ENCODE measurements at regions not wholly inside any gene's neighbourhood (a gene's known extent, or its start where the extent isn't known, plus 50 kb on each side); places are given as distances from the start of the nearest gene placed in this dataset.

DNA sequence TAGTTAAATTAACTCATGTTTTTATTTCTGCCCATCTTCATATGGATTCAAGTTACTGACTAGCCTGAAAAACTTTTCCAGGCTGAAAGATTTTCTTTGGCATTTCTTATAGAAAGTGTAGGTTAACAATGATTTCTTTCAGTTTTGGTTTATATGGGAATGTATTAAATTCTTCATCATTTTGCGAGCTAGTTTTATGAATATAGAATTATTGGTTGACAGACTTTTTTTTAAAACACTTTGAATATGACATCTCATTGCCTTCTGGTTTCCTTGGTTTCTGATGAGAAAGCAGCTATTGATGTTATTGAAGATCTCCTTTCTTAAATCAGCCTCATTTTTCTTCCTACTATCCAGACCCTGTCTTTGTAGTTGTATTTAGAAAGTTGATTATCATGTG is 211.0 kb upstream of the AKR1E2 start:
- Histone ChIP-seq H3K4me3 (no peak overlapping the region), H3K9me3 (peaks cover 2% of the 10 kb centered on the region), H3K36me3 (no peaks in the 10 kb centered on the region), H3K4me1 (ENCODE audit: control insufficient read depth in 1 of 2, low read depth in 2 of 2) (no peaks in the 10 kb centered on the region), H3K27me3 (replicated peaks; ENCODE audit: insufficient read depth) (no peaks in the 10 kb centered on the region), H3K27ac (no peak overlapping the region)
- DNase-seq (ENCODE audit: low spot score) (no peak), ATAC-seq (ENCODE audit: insufficient number of reproducible peaks, low FRiP score, low read depth) (no peak)
- TF ChIP-seq, protein P1, sequence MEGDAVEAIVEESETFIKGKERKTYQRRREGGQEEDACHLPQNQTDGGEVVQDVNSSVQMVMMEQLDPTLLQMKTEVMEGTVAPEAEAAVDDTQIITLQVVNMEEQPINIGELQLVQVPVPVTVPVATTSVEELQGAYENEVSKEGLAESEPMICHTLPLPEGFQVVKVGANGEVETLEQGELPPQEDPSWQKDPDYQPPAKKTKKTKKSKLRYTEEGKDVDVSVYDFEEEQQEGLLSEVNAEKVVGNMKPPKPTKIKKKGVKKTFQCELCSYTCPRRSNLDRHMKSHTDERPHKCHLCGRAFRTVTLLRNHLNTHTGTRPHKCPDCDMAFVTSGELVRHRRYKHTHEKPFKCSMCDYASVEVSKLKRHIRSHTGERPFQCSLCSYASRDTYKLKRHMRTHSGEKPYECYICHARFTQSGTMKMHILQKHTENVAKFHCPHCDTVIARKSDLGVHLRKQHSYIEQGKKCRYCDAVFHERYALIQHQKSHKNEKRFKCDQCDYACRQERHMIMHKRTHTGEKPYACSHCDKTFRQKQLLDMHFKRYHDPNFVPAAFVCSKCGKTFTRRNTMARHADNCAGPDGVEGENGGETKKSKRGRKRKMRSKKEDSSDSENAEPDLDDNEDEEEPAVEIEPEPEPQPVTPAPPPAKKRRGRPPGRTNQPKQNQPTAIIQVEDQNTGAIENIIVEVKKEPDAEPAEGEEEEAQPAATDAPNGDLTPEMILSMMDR (IDR thresholded peaks at IDR 0.05) = no peak

DNA sequence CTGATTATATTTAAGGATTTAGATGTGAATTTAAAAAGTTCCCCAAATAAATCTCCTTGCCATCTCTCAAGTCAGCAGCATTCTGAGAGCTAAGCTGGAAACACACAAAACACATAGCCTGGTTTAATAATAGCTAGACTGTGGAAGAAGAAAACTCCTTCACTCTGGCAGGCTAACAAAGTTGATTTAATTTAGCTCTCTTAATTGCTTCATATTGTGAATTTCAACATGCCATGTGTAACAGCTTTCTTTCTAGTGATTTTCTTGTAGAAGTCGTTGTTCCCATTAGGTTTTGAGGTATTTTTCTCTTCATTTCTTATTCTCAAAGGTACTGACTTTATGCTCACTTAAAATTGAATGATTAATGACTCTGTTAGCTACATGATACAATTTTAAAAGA is 216.8 kb upstream of the AKR1E2 start:
- H3K27me3 ChIP-seq (replicated peaks; ENCODE audit: insufficient read depth) = no peaks in the 10 kb centered on the region
- ATAC-seq (ENCODE audit: insufficient number of reproducible peaks, low FRiP score, low read depth) (no peak), DNase-seq (ENCODE audit: low spot score) (no peak)
- peaks cover 0 to 4% of the 10 kb centered on the region in 2 donors for H3K4me1 ChIP-seq (ENCODE audit: control insufficient read depth in 1 of 2, low read depth in 2 of 2)
- H3K36me3 ChIP-seq = no peaks in the 10 kb centered on the region
- no peak overlapping the region for H3K4me3 ChIP-seq
- TF ChIP-seq, protein P1 (IDR thresholded peaks at IDR 0.05) = no peak
- no peak overlapping the region for H3K27ac ChIP-seq
- no peaks in the 10 kb centered on the region for H3K9me3 ChIP-seq

DNA sequence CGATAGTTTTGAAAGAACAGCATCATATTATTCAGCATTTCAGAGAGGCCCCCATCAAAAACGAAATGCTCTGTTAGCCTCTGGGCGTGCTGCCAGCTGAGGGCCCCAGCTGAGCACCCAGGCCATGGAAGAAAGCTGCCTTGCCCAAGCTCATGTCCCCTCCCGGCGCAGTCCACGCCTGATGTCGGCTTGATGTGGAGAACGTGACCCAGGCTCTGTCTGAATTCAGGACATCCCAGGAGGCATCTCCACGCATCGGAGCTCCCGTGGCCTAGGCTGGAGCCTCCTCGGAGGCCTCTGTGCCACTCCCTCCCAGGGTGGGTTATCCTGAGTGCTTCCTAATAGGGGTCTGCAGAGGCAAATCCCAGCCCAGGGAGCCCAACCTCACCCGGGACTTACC is 218.3 kb upstream of the AKR1E2 start:
- Histone ChIP-seq H3K27ac (no peak overlapping the region), H3K4me1 (ENCODE audit: control insufficient read depth in 1 of 2, low read depth in 2 of 2) (peaks cover 0 to 4% of the 10 kb centered on the region in 2 donors)
- ATAC-seq (ENCODE audit: insufficient number of reproducible peaks, low FRiP score, low read depth) = no peak

DNA sequence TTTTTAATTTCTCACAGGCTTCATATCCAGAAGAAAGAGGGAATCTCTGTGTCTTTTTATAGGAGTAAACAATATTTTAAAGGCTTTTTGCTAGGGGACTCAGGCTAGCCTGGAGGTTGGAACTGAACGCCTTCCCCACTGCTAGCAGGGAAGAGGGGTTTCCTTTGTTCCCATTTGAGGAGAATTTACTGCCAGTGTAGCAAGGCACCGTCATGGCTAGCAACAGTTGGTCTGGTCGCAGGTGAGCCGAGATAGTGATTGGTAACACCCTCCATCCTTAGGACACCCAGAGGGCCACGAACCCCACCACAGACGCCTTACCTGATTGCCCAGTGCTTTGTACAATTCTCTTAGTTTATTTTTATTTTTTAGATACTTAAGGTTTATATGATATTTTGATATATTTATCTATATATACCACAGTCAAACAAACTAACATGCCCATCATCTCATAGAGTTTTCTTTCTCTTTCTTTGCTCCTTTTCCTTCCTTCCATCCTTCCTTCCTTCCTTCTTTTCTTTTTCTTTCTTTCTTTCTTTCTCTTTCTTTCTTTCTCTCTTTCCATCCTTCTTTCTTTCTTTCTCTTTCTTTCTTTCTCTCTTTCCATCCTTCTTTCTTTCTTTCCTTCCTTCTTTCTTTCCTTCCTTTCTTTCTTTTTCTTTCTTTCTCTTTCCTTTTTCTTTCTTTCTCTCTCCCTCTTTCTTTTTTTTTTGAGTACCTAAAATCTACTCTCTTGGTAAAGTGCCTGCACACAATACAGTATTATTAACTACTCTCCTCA is 219.0 kb upstream of the AKR1E2 start:
- H3K9me3 ChIP-seq = no peaks in the 10 kb centered on the region
- H3K4me3 ChIP-seq = no peak overlapping the region
- no peak for DNase-seq (ENCODE audit: low spot score)
- no peak for ATAC-seq (ENCODE audit: insufficient number of reproducible peaks, low FRiP score, low read depth)
- TF ChIP-seq, protein P1 (IDR thresholded peaks at IDR 0.05) = no peak
- no peaks in the 10 kb centered on the region for H3K27me3 ChIP-seq (replicated peaks; ENCODE audit: insufficient read depth)
- peaks cover 0 to 4% of the 10 kb centered on the region in 2 donors for H3K4me1 ChIP-seq (ENCODE audit: control insufficient read depth in 1 of 2, low read depth in 2 of 2)
- no peaks in the 10 kb centered on the region for H3K36me3 ChIP-seq
- H3K27ac ChIP-seq = no peak overlapping the region

More for the DNA sequence above, 218.3 kb upstream of the AKR1E2 start:
- DNase-seq (ENCODE audit: low spot score) = no peak
- H3K27me3 ChIP-seq (replicated peaks; ENCODE audit: insufficient read depth) = no peaks in the 10 kb centered on the region
- no peak overlapping the region for H3K4me3 ChIP-seq
- TF ChIP-seq, protein P1 (IDR thresholded peaks at IDR 0.05) = no peak
- H3K9me3 ChIP-seq = no peaks in the 10 kb centered on the region
- H3K36me3 ChIP-seq = no peaks in the 10 kb centered on the region

DNA sequence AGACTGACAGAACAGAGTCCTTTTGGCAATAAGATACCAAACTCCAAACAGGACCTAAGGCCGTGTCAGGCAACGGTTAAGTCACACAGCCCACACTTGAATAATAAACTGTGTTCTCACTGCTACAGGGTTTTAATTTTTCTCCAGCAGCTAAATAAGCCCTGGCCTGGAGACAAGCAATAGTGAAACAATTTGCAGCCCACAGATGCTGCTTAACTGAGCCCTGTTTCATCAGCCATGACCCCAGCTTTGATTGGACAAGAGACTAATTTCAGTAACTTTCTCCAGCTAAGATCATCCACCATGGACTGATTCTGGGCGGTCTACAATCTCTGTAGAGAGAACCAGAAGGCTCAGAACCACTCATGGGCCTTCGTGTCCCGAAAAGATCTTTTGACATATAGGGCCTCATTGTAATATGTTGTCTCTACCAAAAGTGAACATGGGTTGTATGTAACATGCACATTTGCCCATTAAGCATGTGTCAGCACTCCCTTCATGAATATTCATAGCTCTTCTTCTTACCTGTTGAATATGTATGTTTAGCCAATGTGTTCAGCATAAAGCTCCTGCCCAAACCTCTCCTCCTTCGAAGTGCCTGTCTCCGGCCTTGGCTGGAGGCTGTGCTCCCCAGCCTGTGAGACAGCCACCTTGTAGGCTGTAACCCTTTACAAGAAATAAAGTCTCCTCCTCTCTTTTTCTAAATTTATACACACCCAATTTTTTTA is 223.1 kb upstream of the AKR1E2 start:
- TF ChIP-seq, protein P1 (IDR thresholded peaks at IDR 0.05) = no peak
- no peaks in the 10 kb centered on the region for H3K9me3 ChIP-seq
- no peaks in the 10 kb centered on the region for H3K36me3 ChIP-seq
- no peak overlapping the region for H3K4me3 ChIP-seq
- H3K27me3 ChIP-seq (replicated peaks; ENCODE audit: insufficient read depth) = no peaks in the 10 kb centered on the region
- H3K27ac ChIP-seq = no peak overlapping the region
- H3K4me1 ChIP-seq (ENCODE audit: control insufficient read depth in 1 of 2, low read depth in 2 of 2) = peaks cover 0 to 4% of the 10 kb centered on the region in 2 donors
- ATAC-seq (ENCODE audit: insufficient number of reproducible peaks, low FRiP score, low read depth) = no peak
- DNase-seq (ENCODE audit: low spot score) = no peak
